Suprapubic skin (tissue), 2 donors: ENCODE measurements at regions not wholly inside any gene's neighbourhood (a gene's known extent, or its start where the extent isn't known, plus 50 kb on each side); places are given as distances from the start of the nearest gene placed in this dataset.

Experiments
- EP300 ChIP-seq: sonication (generic); formaldehyde crosslinking; IDR thresholded peaks from one replicate; pipeline ENCODE4 v1.6.1; 2017; ENCODE audit warnings: antibody characterized with exemption
- POLR2A ChIP-seq, 2 donors: fragments of 450-650 bp; IDR thresholded peaks; one replicate each; pipeline ENCODE4 v1.6.1; 2017; ENCODE audit warnings: antibody characterized with exemption in 2 of 2, mild to moderate bottlenecking in 2 of 2, moderate library complexity in 2 of 2

- TF ChIP-seq POLR2A (IDR thresholded peaks at IDR 0.05), result no peak
- no peak for TF ChIP-seq EP300
Measured at GRCh38 chr7:22668971-22669401, 58.0 kb upstream of the IL6 start.
